ENCODE measurements at regions not wholly inside any gene's neighbourhood (a gene's known extent, or its start where the extent isn't known, plus 50 kb on each side); places are given as distances from the start of the nearest gene placed in this dataset.
"Not testable (repeated sequence)": the region's sequence is repeated elsewhere in the genome, so short reads cannot be mapped to it uniquely, and the experiment has no call there.

GRCh38 chr2:109710505-109711229, 83.4 kb upstream of the RGPD5 start:
- DNase-seq (ENCODE audit: low spot score) = no peak
- no peak overlapping the region for H3K27ac ChIP-seq
- TF ChIP-seq CTCF (conservative IDR thresholded peaks at IDR 0.05; ENCODE audit: low read depth) = no peak
- ChIA-PET POLR2A (ENCODE audit: low non-redundant PET) (no interaction called here), CTCF (interaction anchor here (1.1 kb wide), 1 partner anchor 165 kb away, joined by 5 read pairs; no protein-coding TSS in a partner anchor)

GRCh38 chr2:109711230-109712122, 82.6 kb upstream of the RGPD5 start:
- no peak for TF ChIP-seq CTCF (conservative IDR thresholded peaks at IDR 0.05; ENCODE audit: low read depth)
- ChIA-PET CTCF (interaction anchor here (0.6 to 1.1 kb wide), 2 partner anchors 166 to 500 kb away, joined by 4 to 5 read pairs; no protein-coding TSS in a partner anchor), POLR2A (ENCODE audit: low non-redundant PET) (no interaction called here)
- DNase-seq (ENCODE audit: low spot score) = no peak
- H3K27ac ChIP-seq = no peak overlapping the region

GRCh38 chr2:109712123-109712449, 82.0 kb upstream of the RGPD5 start:
- DNase-seq (ENCODE audit: low spot score) = no peak
- TF ChIP-seq CTCF (conservative IDR thresholded peaks at IDR 0.05; ENCODE audit: low read depth) = no peak
- CTCF ChIA-PET = interaction anchor here (0.6 kb wide), 1 partner anchor 501 kb away, joined by 4 read pairs; no protein-coding TSS in a partner anchor
- POLR2A ChIA-PET (ENCODE audit: low non-redundant PET) = no interaction called here
- no peak overlapping the region for H3K27ac ChIP-seq

- ChIA-PET POLR2A (ENCODE audit: low non-redundant PET) (no interaction called here), CTCF (interaction anchor here (3.3 kb wide), 1 partner anchor 166 kb away, joined by 51 read pairs; no protein-coding TSS in a partner anchor)
- no peak overlapping the region for H3K27ac ChIP-seq
- DNase-seq (ENCODE audit: low spot score) = no peak
- no peak for TF ChIP-seq CTCF (conservative IDR thresholded peaks at IDR 0.05; ENCODE audit: low read depth)
Measured at GRCh38 chr2:109712746-109713145, 81.4 kb upstream of the RGPD5 start.

GRCh38 chr2:109715313-109715805, 78.7 kb upstream of the RGPD5 start:
- no peak overlapping the region for H3K27ac ChIP-seq
- TF ChIP-seq CTCF (conservative IDR thresholded peaks at IDR 0.05; ENCODE audit: low read depth) = peak; percentile 56
- POLR2A ChIA-PET (ENCODE audit: low non-redundant PET) = no interaction called here
- CTCF ChIA-PET = interaction anchor here (0.5 to 3.3 kb wide), 15 partner anchors 10 to 279 kb away, joined by 3 to 51 read pairs (median 4); no protein-coding TSS in a partner anchor
- DNase-seq (ENCODE audit: low spot score) = peak; percentile 55

GRCh38 chr2:109716596-109716995, 77.5 kb upstream of the RGPD5 start:
- POLR2A ChIA-PET (ENCODE audit: low non-redundant PET); H3K27ac ChIP-seq; DNase-seq (ENCODE audit: low spot score): not testable (repeated sequence)
- CTCF ChIA-PET = interaction anchor here (0.7 kb wide), 1 partner anchor 765 kb away, joined by 3 read pairs; no protein-coding TSS in a partner anchor
